Hepatocyte (in vitro differentiated cells): ENCODE measurements at regions not wholly inside any gene's neighbourhood (a gene's known extent, or its start where the extent isn't known, plus 50 kb on each side); places are given as distances from the start of the nearest gene placed in this dataset.
"Not testable (repeated sequence)": the region's sequence is repeated elsewhere in the genome, so short reads cannot be mapped to it uniquely, and the experiment has no call there.

Source experiments
- DNase-seq: peaks from one replicate; pipeline ENCODE4 v3.0.0-alpha.2; 2016; ENCODE audit warnings: low spot score
- H2AFZ ChIP-seq: fragments of 200-600 bp; sonication (generic); 2 replicates; pipeline ENCODE4 v1.6.0; 2016; ENCODE audit warnings: antibody characterized with exemption, mild to moderate bottlenecking
- H3K27ac ChIP-seq: fragments of 200-600 bp; sonication (generic); 2 replicates; pipeline ENCODE4 v1.5.1; 2016; ENCODE audit warnings: mild to moderate bottlenecking
- H3K27me3 ChIP-seq: fragments of 200-600 bp; sonication (generic); 2 replicates; pipeline ENCODE4 v1.6.1; 2016
- H3K36me3 ChIP-seq: fragments of 200-600 bp; sonication (generic); replicated peaks from 2 replicates; pipeline ENCODE4 v1.5.1; 2016; ENCODE audit warnings: low read depth; ENCODE audit not compliant: insufficient read depth
- H3K4me1 ChIP-seq: fragments of 200-600 bp; sonication (generic); 2 replicates; pipeline ENCODE4 v1.5.1; 2016; ENCODE audit warnings: mild to moderate bottlenecking, moderate library complexity; ENCODE audit not compliant: insufficient read depth
- H3K4me2 ChIP-seq: fragments of 200-600 bp; sonication (generic); 2 replicates; pipeline ENCODE4 v1.6.0; 2016
- H3K4me3 ChIP-seq: fragments of 200-600 bp; sonication (generic); 2 replicates; pipeline ENCODE4 v1.5.1; 2016; ENCODE audit warnings: mild to moderate bottlenecking
- H3K79me2 ChIP-seq: fragments of 200-600 bp; sonication (generic); 2 replicates; pipeline ENCODE4 v1.6.0; 2017; ENCODE audit warnings: mild to moderate bottlenecking
- H3K9me2 ChIP-seq: fragments of 200-600 bp; sonication (generic); replicated peaks from 2 replicates; pipeline ENCODE4 v1.6.0; 2017; ENCODE audit warnings: mild to moderate bottlenecking; ENCODE audit not compliant: insufficient read depth
- H3K9me3 ChIP-seq: fragments of 200-600 bp; sonication (generic); 2 replicates; pipeline ENCODE4 v1.5.1; 2016; ENCODE audit warnings: low read depth, mild to moderate bottlenecking
- H4K20me1 ChIP-seq: fragments of 200-600 bp; sonication (generic); 2 replicates; pipeline ENCODE4 v1.6.0; 2016; ENCODE audit warnings: mild to moderate bottlenecking; ENCODE audit not compliant: insufficient read depth, poor library complexity, severe bottlenecking
- EZH2 ChIP-seq: fragments of 200-600 bp; sonication (generic); IDR thresholded peaks from 2 replicates; pipeline ENCODE4 v1.6.1; 2016; ENCODE audit warnings: antibody characterized with exemption, mild to moderate bottlenecking, borderline replicate concordance
- EZH2phosphoT487 ChIP-seq: fragments of 200-600 bp; sonication (generic); IDR thresholded peaks from one replicate; pipeline ENCODE4 v1.6.1; 2018; ENCODE audit warnings: antibody characterized with exemption, mild to moderate bottlenecking, low read depth, moderate library complexity; ENCODE audit not compliant: unreplicated experiment, severe bottlenecking
- whole genome bisulfite sequencing: methylation state at CpG from one replicate; pipeline ENCODE4 v1.1.6; 2016; ENCODE audit warnings: low lambda C conversion rate; ENCODE audit errors: missing lambda C conversion rate; 5-methylcytosine and 5-hydroxymethylcytosine counted together
- TF ChIP-seq, protein P1 (sequence below): fragments of 200-600 bp; sonication (generic); IDR thresholded peaks from 2 replicates; pipeline ENCODE4 v1.5.1; 2016; ENCODE audit warnings: antibody characterized with exemption, mild to moderate bottlenecking; ENCODE audit not compliant: poor library complexity

DNA sequence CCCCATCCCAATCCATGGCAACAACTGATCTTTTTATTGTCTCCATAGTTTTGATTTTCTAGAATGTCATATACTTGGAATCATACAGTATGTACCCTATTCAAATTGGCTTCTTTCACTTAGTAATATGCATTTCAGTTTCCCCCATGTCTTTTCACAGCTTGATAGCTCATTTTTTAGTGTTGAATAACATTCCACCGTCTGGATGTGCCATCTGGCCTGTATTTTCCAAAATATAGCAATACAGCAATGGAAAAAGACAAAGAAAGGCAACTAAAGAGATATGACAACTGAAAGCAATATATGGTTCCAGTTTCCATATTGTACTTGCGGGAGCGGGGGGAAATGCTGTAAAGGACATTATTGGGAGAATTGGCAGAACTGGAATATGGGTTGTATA lies 166.4 kb upstream of the NT5E start:
- Histone ChIP-seq H4K20me1 (no peaks in the 10 kb centered on the region), H3K27ac (no peak overlapping the region), H3K36me3 (no peaks in the 10 kb centered on the region), H3K4me2 (no peak overlapping the region), H3K79me2 (no peaks in the 10 kb centered on the region), H3K9me2 (no peaks in the 10 kb centered on the region), H3K4me1 (no peaks in the 10 kb centered on the region), H2AFZ (no peak overlapping the region), H3K27me3 (no peaks in the 10 kb centered on the region), H3K4me3 (no peak overlapping the region), H3K9me3 (no peaks in the 10 kb centered on the region)
- WGBS = 77% methylated on average over 3 of the region's 3 CpGs
- no peak for TF ChIP-seq EZH2phosphoT487
- DNase-seq = no peak

DNA sequence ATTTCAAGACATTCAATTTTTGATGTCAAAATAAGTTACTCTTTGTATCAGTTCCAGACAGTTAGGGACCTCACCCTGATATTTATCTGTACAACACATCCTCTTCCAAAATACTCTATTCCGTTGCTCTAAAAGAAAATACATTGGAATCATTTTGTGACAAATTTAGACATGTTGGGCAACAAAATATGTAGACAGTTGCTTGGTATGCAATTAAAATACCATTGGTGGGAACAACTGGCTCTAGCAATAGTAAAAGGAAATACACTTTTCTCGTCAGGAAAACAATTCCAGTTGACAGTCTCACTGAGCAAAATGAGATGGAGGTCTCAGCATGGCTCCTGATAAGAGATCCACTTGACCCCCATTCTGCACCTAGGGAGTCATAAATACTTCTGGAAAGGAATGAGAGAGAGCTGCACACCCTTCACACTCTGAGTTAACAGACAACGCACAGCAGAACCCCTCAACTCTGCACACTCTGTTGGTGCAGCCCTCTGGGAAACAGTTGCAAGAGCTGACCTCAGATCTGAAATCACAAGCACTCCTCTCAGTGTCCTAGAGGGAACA lies 171.3 kb upstream of the NT5E start:
- Histone ChIP-seq H3K9me3 (no peaks in the 10 kb centered on the region), H2AFZ (no peak overlapping the region), H3K4me3 (no peak overlapping the region), H3K4me1 (no peaks in the 10 kb centered on the region), H3K9me2 (no peaks in the 10 kb centered on the region), H3K79me2 (no peaks in the 10 kb centered on the region), H3K36me3 (no peaks in the 10 kb centered on the region), H3K27ac (no peak overlapping the region), H3K27me3 (no peaks in the 10 kb centered on the region), H4K20me1 (no peaks in the 10 kb centered on the region), H3K4me2 (no peak overlapping the region)
- TF ChIP-seq, protein P1, sequence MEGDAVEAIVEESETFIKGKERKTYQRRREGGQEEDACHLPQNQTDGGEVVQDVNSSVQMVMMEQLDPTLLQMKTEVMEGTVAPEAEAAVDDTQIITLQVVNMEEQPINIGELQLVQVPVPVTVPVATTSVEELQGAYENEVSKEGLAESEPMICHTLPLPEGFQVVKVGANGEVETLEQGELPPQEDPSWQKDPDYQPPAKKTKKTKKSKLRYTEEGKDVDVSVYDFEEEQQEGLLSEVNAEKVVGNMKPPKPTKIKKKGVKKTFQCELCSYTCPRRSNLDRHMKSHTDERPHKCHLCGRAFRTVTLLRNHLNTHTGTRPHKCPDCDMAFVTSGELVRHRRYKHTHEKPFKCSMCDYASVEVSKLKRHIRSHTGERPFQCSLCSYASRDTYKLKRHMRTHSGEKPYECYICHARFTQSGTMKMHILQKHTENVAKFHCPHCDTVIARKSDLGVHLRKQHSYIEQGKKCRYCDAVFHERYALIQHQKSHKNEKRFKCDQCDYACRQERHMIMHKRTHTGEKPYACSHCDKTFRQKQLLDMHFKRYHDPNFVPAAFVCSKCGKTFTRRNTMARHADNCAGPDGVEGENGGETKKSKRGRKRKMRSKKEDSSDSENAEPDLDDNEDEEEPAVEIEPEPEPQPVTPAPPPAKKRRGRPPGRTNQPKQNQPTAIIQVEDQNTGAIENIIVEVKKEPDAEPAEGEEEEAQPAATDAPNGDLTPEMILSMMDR = no peak
- TF ChIP-seq EZH2 = no peak
- TF ChIP-seq EZH2phosphoT487 = no peak
- no peak for DNase-seq
- 45% methylated on average over 3 of the region's 3 CpGs for WGBS

DNA sequence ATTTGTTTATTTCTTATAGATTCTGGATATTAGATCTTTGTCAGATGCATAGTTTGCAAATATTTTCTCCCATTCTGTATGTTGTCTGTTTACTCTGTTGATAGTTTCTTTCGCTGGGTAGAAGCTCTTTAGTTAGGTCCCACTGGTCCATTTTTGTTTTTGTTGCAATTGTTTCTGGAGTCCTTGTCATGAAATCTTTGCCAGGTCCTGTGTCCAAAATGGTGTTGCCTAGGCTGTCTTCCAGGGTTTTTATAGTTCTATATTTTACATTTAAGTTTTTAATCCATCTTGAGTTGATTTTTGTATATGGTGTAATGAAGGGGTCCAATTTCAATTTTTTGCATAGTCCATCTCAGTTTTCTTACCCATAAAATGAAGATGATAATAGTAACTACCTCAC lies 173.9 kb upstream of the NT5E start:
- not testable (repeated sequence) for H3K36me3 ChIP-seq, DNase-seq, H3K4me3 ChIP-seq, H3K79me2 ChIP-seq, H3K9me2 ChIP-seq, H3K27me3 ChIP-seq, H3K9me3 ChIP-seq, H3K4me2 ChIP-seq, H4K20me1 ChIP-seq, H2AFZ ChIP-seq, H3K27ac ChIP-seq, H3K4me1 ChIP-seq
- 100% methylated on average over 1 of the region's 1 CpG for WGBS

DNA sequence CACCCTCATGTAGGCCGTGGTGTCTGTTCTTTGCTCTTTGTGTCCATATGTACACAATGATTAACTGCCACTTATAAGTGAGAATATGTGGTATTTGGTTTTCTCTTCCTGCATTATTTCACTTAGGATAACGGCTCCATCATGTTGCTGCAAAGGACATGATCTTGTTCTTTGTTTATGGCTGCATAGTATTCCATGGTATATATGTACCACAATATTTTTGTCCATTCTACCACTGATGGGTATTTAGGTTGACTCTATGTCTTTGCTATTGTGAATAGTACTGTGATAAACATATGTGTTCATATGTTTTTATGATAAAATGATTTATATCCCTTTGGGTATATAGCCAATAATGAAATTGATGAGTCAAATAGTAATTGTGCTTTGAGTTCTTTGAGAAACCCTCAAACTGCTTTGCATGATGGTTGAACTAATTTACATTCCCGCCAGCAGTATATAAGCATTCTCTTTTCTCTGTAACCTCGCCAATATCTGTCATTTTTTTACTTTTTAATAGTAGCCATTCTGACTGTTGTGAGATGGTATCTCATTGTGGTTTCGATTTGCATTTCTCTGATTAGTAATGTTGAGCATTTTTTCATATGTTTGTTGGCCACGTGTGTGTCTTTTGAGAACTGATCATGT lies 174.4 kb upstream of the NT5E start:
- Histone ChIP-seq H3K4me1 (no peaks in the 10 kb centered on the region), H3K4me3 (no peak overlapping the region), H3K4me2 (no peak overlapping the region), H3K9me2 (no peaks in the 10 kb centered on the region), H2AFZ (no peak overlapping the region), H3K79me2 (no peaks in the 10 kb centered on the region), H4K20me1 (no peaks in the 10 kb centered on the region), H3K27me3 (no peaks in the 10 kb centered on the region), H3K27ac (no peak overlapping the region), H3K36me3 (no peaks in the 10 kb centered on the region), H3K9me3 (no peaks in the 10 kb centered on the region)
- 82% methylated on average over 6 of the region's 6 CpGs for WGBS
- DNase-seq = no peak
- TF ChIP-seq, protein P1 = no peak
- TF ChIP-seq EZH2 = no peak
- no peak for TF ChIP-seq EZH2phosphoT487
